Inflammatory macrophage (primary cell): ENCODE measurements at regions not wholly inside any gene's neighbourhood (a gene's known extent, or its start where the extent isn't known, plus 50 kb on each side); places are given as distances from the start of the nearest gene placed in this dataset.

Experiments
- DNase-seq, 2 donors: peaks; one replicate each; pipeline ENCODE4 v3.0.0-alpha.2; 2020 to 2022

DNA sequence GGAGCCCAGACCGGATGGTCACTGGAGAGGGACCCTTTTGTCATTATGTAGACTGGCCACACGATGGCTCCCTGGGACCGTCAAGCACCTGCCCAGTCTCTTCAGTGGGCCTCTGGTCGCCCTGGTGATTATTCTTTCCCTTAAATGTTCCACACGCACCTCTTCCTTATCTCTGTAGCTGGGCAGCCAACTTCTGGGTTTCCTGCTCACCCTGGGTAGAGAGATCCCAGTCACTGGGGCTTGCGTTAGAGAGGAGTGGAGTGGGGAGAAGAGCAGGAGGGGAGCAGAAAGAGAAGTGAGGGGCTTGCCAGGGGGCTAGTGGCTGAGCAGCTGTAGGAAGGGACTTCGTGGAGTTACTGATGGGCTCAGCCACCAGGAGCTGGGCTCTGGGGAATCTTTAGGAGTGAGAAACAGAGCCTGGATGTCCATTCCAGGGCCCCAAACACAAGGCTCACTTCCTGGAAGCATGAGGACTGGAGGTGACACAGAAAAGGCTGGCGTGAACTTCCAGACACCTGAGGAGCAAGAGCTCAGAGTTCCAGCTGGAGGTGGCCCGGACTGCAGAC is 150.1 kb downstream of the DHX35 start:
- DNase-seq: peak in 1 of 2 donors; percentile 11

- no peak for DNase-seq
Measured at GRCh38 chr20:39111359-39112177, 149.4 kb downstream of the DHX35 start.

DNA sequence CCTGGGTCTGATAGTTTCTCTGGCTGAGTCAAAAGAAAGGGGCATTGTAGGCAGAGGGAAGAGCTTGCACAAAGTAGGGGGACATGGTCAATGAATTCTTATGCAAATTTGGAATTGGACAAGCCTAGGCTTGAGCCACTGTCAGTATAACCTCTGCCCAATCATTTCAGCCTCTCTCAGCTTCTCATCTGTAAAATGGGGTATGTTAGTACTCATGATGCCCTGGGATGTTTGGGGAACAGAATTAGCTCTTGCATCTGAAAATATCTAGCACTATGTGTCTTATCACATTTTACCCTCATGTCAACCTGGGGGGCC is 148.6 kb downstream of the DHX35 start:
- DNase-seq: no peak

GRCh38 chr20:39109933-39110818 is 148.0 kb downstream of the DHX35 start:
- DNase-seq: no peak

DNA sequence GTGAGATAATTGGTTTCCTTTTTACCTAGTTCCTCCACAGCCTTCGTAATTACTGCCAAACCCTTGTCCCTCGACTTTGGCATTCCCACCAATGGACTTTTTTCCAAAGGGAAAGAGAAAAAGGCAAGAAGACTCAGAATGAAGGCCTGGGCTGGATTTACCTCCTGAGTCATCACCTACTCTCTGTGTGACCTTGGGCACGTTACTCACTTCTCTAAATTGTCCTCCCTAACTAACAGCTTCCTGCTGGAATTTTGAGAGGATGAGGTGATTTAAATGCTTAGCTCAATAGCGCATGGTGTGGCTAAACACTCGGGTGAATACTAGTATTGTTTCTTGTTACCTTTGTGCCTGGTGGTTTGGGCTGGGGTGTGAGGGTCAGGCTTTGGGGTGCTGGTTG is 146.6 kb downstream of the DHX35 start:
- DNase-seq: no peak

DNA sequence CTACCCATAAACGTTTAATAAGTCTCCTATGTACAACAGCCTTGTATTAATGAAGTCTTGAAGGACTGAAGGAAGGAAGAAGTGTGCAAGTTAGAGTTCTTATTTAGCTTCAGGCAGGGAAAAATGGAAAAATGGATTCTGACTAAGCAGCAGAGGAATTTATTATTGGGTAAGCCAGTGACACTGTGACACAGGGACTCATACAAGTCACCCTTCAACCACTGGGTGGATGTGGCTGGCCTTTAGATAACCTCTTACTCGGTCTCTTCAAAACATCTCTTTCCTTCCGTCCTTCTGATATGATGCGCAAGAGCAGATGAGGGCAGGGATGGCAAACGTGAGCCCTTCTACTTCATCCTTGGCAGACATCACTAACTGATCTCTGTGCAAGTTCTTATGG is 145.6 kb downstream of the DHX35 start:
- no peak for DNase-seq

DNA sequence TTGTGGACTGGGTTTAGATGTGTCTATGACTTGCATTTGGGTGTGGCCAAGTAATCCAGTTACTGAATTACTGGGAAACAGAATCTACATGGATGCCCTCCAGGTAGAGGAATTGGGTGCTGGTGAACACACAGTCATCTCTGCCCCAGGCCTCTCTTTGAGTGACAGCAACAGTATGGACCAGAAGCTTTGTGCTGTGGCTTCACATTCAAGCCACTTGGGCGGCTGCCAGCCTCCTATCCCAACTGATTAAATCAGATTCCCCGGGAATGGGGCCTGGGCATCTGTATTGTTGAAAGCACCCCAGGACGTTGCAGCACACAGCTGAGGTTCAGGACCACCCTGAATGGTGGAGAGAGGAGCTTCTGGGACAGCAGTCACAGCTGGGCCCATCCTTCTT is 144.6 kb downstream of the DHX35 start:
- DNase-seq: no peak

DNA sequence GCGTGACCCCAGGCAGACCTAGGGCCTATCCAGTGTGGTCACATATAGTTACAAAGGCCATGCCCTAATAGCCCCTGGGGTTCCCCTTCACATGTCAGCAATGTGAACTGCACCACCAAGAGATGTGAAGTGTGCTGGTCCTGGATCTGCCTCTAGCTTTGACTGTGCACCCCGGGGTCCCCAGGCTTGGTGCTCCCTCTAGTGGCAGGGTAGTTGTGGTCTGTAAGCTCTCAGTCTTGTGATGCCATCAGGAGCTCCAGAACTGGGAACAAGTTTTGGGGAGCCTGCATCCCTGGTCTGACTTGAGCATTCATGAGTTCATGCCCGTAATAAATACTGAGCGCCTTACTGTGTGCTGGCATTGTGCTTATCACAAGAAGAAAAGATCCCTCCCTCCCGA is 143.4 kb downstream of the DHX35 start:
- no peak for DNase-seq

GRCh38 chr20:39103732-39104131 is 141.6 kb downstream of the DHX35 start:
- DNase-seq: no peak

- no peak for DNase-seq
Measured at GRCh38 chr20:39103305-39103704, 141.2 kb downstream of the DHX35 start.

- DNase-seq: no peak
Measured at GRCh38 chr20:39101895-39102294, 139.8 kb downstream of the DHX35 start.

GRCh38 chr20:39100691-39101090 is 138.5 kb downstream of the DHX35 start:
- no peak for DNase-seq

GRCh38 chr20:39097889-39098288 is 135.7 kb downstream of the DHX35 start:
- no peak for DNase-seq

- no peak for DNase-seq
Measured at GRCh38 chr20:39095870-39096269, 133.7 kb downstream of the DHX35 start.

GRCh38 chr20:39094391-39094790 is 132.2 kb downstream of the DHX35 start:
- DNase-seq: no peak

DNA sequence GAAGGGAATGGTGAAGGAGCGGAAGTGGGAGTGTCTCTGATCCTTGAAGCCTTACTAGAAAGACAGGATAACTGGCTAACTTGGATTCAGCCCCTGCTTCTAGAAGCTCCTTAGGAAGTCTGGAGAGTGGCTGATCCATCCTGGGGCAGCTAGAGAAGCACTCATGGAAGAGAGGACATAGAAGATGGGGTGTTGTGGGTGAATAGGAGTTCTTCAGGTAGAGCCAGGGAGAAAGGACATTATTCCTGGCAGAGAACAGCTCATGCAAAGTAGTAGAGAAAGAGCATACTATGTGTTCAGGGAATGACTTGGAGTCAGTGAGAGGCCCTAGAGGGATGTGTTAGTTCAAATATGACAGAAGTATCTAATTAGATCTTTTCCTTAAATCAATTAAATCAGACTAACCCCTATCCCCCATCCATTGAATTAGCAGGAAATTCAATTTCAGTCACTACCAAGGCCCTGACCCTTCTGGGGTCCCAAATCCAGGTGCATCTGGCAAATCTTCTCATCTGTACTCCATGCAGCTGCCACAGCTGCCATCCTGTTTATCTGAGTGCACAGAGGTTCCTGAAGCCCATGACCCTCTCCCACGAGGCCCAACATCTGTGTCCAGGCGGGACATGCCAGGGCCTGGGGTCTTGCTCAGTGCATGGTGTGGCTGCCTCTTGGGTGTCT is 130.7 kb downstream of the DHX35 start:
- no peak for DNase-seq

- DNase-seq: no peak
Measured at GRCh38 chr20:39090906-39091305, 128.8 kb downstream of the DHX35 start.

GRCh38 chr20:39089797-39090196 is 127.7 kb downstream of the DHX35 start:
- no peak for DNase-seq
